NB4 (cell line): ENCODE measurements at regions not wholly inside any gene's neighbourhood (a gene's known extent, or its start where the extent isn't known, plus 50 kb on each side); places are given as distances from the start of the nearest gene placed in this dataset.

Source experiments
- DNase-seq: peaks from one replicate; pipeline ENCODE4 v3.0.0; 2010; ENCODE audit warnings: low read depth
- H3K4me3 ChIP-seq: one replicate; pipeline ENCODE4 v1.5.1; 2011; ENCODE audit warnings: mild to moderate bottlenecking, low read depth, low read length, moderate library complexity
- CTCF ChIP-seq: IDR thresholded peaks from one replicate; pipeline ENCODE4 v1.5.1; 2012; ENCODE audit warnings: low read depth, low read length
- MAX ChIP-seq: IDR thresholded peaks from 2 replicates; pipeline ENCODE4 v1.6.1; 2011; ENCODE audit warnings: low read depth, low read length
- MYC ChIP-seq: IDR thresholded peaks from 2 replicates; pipeline ENCODE4 v1.6.1; 2011; ENCODE audit warnings: low read depth, low read length
- POLR2A ChIP-seq: IDR thresholded peaks from 2 replicates; pipeline ENCODE4 v1.6.1; 2011; ENCODE audit warnings: mild to moderate bottlenecking; ENCODE audit not compliant: insufficient read length; ENCODE audit errors: extremely low read depth

- no peak for TF ChIP-seq MYC
- no peak for TF ChIP-seq MAX
- no peak for TF ChIP-seq POLR2A
- TF ChIP-seq CTCF, result no peak
- H3K4me3 ChIP-seq, result no peak overlapping the region
- no peak for DNase-seq
Observed at GRCh38 chr1:166464333-166464732, 297.5 kb upstream of the FAM78B start.

GRCh38 chr1:166470014-166470413 lies 303.2 kb upstream of the FAM78B start:
- DNase-seq, result no peak
- H3K4me3 ChIP-seq, result no peak overlapping the region
- TF ChIP-seq POLR2A (no peak), MAX (no peak), MYC (no peak), CTCF (no peak)

GRCh38 chr1:166470441-166470840 lies 303.6 kb upstream of the FAM78B start:
- no peak for TF ChIP-seq CTCF
- TF ChIP-seq MAX, result no peak
- no peak for TF ChIP-seq MYC
- TF ChIP-seq POLR2A, result no peak
- no peak overlapping the region for H3K4me3 ChIP-seq
- DNase-seq, result no peak

GRCh38 chr1:166471359-166471758 lies 304.6 kb upstream of the FAM78B start:
- no peak for DNase-seq
- no peak for TF ChIP-seq MAX

GRCh38 chr1:166479052-166479631 lies 312.3 kb upstream of the FAM78B start:
- TF ChIP-seq CTCF, result peak; percentile 53
- no peak for TF ChIP-seq MAX
- TF ChIP-seq POLR2A, result no peak
- TF ChIP-seq MYC, result no peak

More at GRCh38 chr1:166471359-166471758, 304.6 kb upstream of the FAM78B start:
- H3K4me3 ChIP-seq, result no peak overlapping the region

GRCh38 chr1:166484471-166484870 lies 317.7 kb upstream of the FAM78B start:
- no peak overlapping the region for H3K4me3 ChIP-seq
- DNase-seq, result no peak
- no peak for TF ChIP-seq POLR2A
- no peak for TF ChIP-seq MAX
- no peak for TF ChIP-seq MYC
- no peak for TF ChIP-seq CTCF

More at GRCh38 chr1:166479052-166479631, 312.3 kb upstream of the FAM78B start:
- peak; percentile 48 for DNase-seq
- no peak overlapping the region for H3K4me3 ChIP-seq
